ENCODE measurements at regions not wholly inside any gene's neighbourhood (a gene's known extent, or its start where the extent isn't known, plus 50 kb on each side); places are given as distances from the start of the nearest gene placed in this dataset.

DNA sequence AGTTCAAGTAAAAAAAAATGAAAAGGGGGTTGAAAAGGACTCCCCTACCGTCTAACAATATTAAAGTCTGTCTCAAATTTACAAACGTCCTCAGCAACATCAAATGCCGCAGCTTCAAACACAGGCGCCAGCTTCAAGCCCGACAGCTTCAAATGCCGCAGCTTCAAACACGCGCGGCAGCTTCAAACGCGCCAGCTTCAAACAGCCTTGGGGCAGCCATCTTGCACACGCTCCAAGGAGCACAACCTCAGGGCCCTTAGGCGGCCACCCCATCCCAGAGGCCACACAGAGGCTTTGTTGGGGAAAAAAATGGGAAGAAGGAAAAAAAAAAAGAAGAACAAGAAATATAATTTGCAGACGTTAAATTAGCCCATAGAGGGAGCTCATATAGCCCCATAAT lies 244.4 kb upstream of the VRK2 start:
- Mint-ChIP-seq H3K9me3 (peaks cover 6% of the 10 kb centered on the region), H3K27me3 (ENCODE audit: low read depth) (no peaks in the 10 kb centered on the region), H3K4me1 (ENCODE audit: low read depth) (no peaks in the 10 kb centered on the region), H3K36me3 (ENCODE audit: low read depth) (no peaks in the 10 kb centered on the region), H3K27ac (no peak overlapping the region), H3K4me3 (no peak overlapping the region)
- DNase-seq (ENCODE audit: low spot score) = no peak

DNA sequence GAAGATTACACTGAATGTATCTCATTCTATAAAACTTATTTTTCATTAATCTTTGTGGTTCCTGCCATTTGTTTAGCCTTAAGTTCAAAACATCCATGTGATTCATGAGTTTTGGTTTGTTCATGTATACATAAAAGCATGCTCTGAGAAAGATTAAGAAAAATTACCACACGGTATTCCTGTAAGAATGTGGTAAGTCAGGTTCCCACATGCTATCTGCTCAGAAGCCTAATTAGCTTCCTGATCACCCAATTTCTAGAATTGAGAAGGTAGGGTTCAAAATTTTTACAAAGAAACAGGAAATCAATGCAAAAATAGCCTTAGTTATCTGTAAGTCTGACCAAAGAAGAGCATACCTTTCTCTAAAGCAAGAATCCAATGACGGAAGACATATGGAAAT lies 241.6 kb upstream of the VRK2 start:
- Mint-ChIP-seq H3K27me3 (ENCODE audit: low read depth) (no peaks in the 10 kb centered on the region), H3K27ac (no peak overlapping the region), H3K9me3 (no peaks in the 10 kb centered on the region), H3K36me3 (ENCODE audit: low read depth) (no peaks in the 10 kb centered on the region), H3K4me1 (ENCODE audit: low read depth) (no peaks in the 10 kb centered on the region), H3K4me3 (no peak overlapping the region)
- DNase-seq (ENCODE audit: low spot score) = no peak

DNA sequence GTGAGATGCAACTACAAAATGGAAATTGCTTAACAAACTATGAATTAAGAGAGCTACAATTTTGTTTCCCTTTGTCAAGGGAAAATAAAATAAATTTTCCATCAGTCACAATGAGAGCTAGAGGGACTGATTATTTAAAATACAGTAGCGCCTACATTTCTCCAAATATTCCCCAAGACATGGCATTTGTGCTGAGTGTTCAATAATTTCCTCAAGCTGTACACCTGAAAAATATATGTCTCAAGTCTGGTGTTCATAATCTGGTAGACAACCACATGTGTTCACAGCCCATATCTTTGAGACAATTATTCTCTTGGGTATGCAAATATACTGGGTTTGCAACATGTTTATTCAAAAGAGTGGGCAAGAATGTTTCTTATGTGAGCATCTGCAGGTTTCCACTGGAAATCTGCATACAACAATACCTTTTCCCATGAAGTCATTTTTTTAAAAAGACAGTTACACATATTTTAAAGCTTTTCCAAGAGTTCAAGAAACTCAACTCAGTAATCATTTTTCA lies 240.1 kb upstream of the VRK2 start:
- H3K27ac Mint-ChIP-seq = no peak overlapping the region
- H3K9me3 Mint-ChIP-seq = no peaks in the 10 kb centered on the region
- no peaks in the 10 kb centered on the region for H3K27me3 Mint-ChIP-seq (ENCODE audit: low read depth)
- no peaks in the 10 kb centered on the region for H3K36me3 Mint-ChIP-seq (ENCODE audit: low read depth)
- no peaks in the 10 kb centered on the region for H3K4me1 Mint-ChIP-seq (ENCODE audit: low read depth)
- no peak overlapping the region for H3K4me3 Mint-ChIP-seq
- no peak for DNase-seq (ENCODE audit: low spot score)

DNA sequence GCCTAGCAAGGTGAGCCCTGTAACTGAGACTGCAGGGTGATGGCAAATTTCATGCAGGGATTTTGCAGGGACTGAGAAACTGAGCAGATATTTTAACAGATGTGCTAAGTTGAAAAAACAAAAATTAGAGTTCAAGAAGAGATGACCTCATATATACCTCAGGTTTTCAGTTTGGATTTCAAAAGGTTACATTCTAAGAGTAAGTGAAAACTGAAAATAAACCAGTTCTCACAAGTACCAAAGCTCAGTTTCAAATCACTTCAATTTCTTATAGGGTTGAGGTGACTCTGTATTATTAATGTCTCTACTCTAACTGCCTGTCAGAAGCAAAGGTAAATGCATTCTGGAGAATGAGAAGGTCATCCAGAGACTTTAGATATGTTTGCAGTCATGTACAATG lies 237.4 kb upstream of the VRK2 start:
- Mint-ChIP-seq H3K9me3 (no peaks in the 10 kb centered on the region), H3K27ac (no peak overlapping the region), H3K4me3 (no peak overlapping the region), H3K27me3 (ENCODE audit: low read depth) (no peaks in the 10 kb centered on the region), H3K36me3 (ENCODE audit: low read depth) (no peaks in the 10 kb centered on the region), H3K4me1 (ENCODE audit: low read depth) (no peaks in the 10 kb centered on the region)
- no peak for DNase-seq (ENCODE audit: low spot score)

DNA sequence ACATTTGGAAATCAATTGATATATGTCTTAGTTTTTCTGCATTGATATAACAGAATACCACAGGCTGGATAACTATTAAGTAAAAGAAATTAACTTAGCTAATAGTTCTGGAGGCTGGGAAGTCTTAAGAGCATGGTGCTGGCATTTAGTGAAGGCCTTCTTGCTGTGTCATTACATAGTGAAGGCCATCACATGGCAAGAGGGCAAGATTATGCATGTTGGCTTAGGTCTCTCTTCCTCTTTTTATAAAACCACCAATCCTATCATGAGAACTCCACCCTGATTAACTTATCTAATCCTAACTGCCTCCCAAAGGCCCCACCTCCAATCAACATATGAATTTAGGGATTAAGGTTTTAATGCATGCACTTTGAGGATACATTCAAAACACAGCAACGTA lies 225.5 kb upstream of the VRK2 start:
- no peaks in the 10 kb centered on the region for H3K36me3 Mint-ChIP-seq (ENCODE audit: low read depth)
- no peaks in the 10 kb centered on the region for H3K9me3 Mint-ChIP-seq
- H3K4me3 Mint-ChIP-seq = no peak overlapping the region

DNA sequence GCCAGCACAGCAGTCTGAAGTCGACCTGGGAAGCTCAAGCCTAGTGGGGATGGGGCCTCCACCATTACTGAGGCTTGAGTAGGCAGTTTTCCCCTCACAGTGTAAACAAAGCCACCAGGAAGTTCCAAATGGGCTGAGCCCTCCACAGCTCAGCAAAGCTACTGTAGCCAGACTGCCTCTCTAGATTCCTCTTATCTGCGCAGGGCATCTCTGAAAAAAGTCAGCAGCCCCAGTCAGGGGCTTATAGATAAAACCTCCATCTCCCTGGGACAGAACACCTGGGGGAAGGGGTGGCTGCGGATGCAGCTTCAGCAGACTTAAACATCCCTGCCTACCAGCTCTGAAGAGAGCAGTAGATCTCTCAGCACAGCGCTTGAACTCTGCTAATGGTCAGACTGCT lies 218.4 kb upstream of the VRK2 start:
- peaks cover 4% of the 10 kb centered on the region for H3K9me3 Mint-ChIP-seq
- H3K4me3 Mint-ChIP-seq = no peak overlapping the region
- no peaks in the 10 kb centered on the region for H3K27me3 Mint-ChIP-seq (ENCODE audit: low read depth)
- H3K36me3 Mint-ChIP-seq (ENCODE audit: low read depth) = no peaks in the 10 kb centered on the region
- H3K27ac Mint-ChIP-seq = no peak overlapping the region
- H3K4me1 Mint-ChIP-seq (ENCODE audit: low read depth) = no peaks in the 10 kb centered on the region
- no peak for DNase-seq (ENCODE audit: low spot score)

More for the DNA sequence above, 225.5 kb upstream of the VRK2 start:
- Mint-ChIP-seq H3K27ac (no peak overlapping the region), H3K4me1 (ENCODE audit: low read depth) (no peaks in the 10 kb centered on the region), H3K27me3 (ENCODE audit: low read depth) (no peaks in the 10 kb centered on the region)
- DNase-seq (ENCODE audit: low spot score) = no peak

DNA sequence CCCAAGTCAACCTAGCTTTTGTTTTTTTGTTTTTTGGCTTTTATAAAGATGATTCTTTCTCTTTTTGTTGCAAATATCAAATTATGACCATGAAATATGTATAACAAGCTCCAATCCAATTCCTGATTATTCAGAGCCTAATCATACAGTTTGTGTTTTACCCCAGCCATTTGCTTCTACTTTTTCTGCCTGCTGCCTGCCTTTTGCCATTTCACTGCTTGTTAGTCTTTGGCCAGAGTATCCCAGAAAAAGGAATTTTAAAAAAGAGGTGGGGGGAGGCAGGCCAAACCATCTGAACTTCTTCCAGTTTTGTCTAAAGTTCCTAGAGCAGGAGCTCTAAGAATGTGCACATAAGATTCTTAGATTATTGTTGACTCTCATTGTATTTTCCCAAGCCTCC lies 211.9 kb upstream of the VRK2 start:
- DNase-seq (ENCODE audit: low spot score) = no peak
- no peaks in the 10 kb centered on the region for H3K4me1 Mint-ChIP-seq (ENCODE audit: low read depth)
- no peak overlapping the region for H3K4me3 Mint-ChIP-seq
- H3K36me3 Mint-ChIP-seq (ENCODE audit: low read depth) = no peaks in the 10 kb centered on the region
- H3K27ac Mint-ChIP-seq = no peak overlapping the region
- H3K27me3 Mint-ChIP-seq (ENCODE audit: low read depth) = no peaks in the 10 kb centered on the region
- no peaks in the 10 kb centered on the region for H3K9me3 Mint-ChIP-seq

DNA sequence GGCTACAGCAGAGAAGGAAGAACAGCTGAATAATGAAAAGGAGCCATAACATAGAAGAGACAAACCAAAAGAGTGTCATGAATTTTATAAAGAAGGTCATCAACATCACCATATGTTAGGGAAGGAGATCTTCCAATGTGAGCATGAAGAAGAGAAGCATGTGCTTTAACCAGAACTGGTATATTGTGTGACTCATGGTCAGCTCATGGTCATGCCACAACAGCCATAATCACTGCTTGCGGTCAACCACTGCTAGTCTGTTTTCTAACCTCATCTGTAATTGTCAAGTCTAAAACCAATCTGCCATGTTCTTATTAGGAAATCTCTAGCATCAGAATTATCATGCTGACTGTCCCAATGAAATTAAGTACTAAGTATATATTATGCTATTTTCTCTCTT lies 204.1 kb upstream of the VRK2 start:
- no peaks in the 10 kb centered on the region for H3K27me3 Mint-ChIP-seq (ENCODE audit: low read depth)
- H3K4me3 Mint-ChIP-seq = no peak overlapping the region
- no peaks in the 10 kb centered on the region for H3K36me3 Mint-ChIP-seq (ENCODE audit: low read depth)
- no peak for DNase-seq (ENCODE audit: low spot score)
- H3K27ac Mint-ChIP-seq = no peak overlapping the region
- no peaks in the 10 kb centered on the region for H3K9me3 Mint-ChIP-seq
- no peaks in the 10 kb centered on the region for H3K4me1 Mint-ChIP-seq (ENCODE audit: low read depth)

DNA sequence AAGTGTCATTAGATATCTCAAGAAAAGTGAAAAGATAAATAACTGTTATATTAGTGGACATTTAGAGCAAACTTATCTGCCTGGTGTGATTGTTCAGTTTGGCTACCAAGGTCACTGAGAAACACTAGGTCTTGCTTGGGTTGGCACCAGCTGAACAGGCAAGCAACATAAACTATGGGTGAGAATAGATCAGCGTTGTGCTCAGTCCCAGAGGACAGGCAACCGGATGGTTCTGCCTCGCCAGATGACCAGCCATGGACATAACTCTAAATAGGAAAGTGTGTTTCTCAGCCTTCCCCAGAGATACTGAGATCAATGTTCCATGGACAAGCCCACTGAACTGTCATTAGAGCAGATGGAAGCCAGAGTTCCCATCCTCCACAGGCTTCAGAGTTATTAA lies 203.4 kb upstream of the VRK2 start:
- H3K4me3 Mint-ChIP-seq = no peak overlapping the region
- no peaks in the 10 kb centered on the region for H3K9me3 Mint-ChIP-seq
- H3K36me3 Mint-ChIP-seq (ENCODE audit: low read depth) = no peaks in the 10 kb centered on the region
- no peaks in the 10 kb centered on the region for H3K4me1 Mint-ChIP-seq (ENCODE audit: low read depth)
- H3K27ac Mint-ChIP-seq = no peak overlapping the region
- no peak for DNase-seq (ENCODE audit: low spot score)
- H3K27me3 Mint-ChIP-seq (ENCODE audit: low read depth) = no peaks in the 10 kb centered on the region

DNA sequence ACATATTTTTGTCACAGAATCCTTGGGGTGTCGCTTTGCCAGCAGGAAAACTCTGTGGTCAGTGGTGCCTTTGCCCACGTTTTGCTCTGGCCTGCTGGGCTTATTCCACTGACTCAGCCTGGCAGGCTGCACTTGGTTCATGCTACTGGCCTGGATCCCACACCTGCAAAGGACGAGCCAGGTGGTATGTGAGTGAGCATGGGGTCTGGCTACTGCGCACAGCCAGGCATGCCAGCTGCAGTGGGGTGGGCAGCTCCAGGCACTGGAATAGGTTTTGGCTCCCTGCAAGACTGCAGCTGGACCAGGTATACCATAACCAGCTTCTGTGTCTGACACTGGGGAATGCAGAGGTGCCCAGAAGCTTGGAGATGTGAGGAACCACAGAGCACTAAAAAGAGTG lies 197.9 kb upstream of the VRK2 start:
- Mint-ChIP-seq H3K36me3 (ENCODE audit: low read depth) (no peaks in the 10 kb centered on the region), H3K27me3 (ENCODE audit: low read depth) (no peaks in the 10 kb centered on the region), H3K27ac (no peak overlapping the region), H3K4me1 (ENCODE audit: low read depth) (no peaks in the 10 kb centered on the region), H3K4me3 (no peak overlapping the region), H3K9me3 (no peaks in the 10 kb centered on the region)
- DNase-seq (ENCODE audit: low spot score) = no peak

DNA sequence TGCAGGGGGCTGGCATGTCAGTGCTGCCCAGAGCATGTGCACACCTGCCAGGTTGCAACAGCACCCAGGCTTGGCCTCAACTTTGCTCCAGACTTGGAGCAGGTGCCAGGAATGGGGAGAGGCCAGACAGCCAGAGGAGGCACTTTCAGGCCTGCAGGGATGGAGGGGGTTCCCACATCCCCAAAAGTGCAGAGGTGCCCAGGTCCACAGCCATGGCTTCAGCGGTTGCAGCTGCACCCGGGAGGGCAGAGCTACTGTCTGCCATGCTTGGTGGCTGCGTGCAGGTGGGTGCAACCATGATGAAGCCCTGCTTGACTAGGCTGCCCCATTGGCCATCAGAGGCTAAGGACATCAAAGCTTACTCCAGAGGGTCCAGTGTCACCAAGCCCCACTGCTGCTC lies 196.8 kb upstream of the VRK2 start:
- Mint-ChIP-seq H3K27me3 (ENCODE audit: low read depth) (no peaks in the 10 kb centered on the region), H3K9me3 (no peaks in the 10 kb centered on the region), H3K36me3 (ENCODE audit: low read depth) (no peaks in the 10 kb centered on the region), H3K4me1 (ENCODE audit: low read depth) (no peaks in the 10 kb centered on the region), H3K4me3 (no peak overlapping the region), H3K27ac (no peak overlapping the region)
- no peak for DNase-seq (ENCODE audit: low spot score)

DNA sequence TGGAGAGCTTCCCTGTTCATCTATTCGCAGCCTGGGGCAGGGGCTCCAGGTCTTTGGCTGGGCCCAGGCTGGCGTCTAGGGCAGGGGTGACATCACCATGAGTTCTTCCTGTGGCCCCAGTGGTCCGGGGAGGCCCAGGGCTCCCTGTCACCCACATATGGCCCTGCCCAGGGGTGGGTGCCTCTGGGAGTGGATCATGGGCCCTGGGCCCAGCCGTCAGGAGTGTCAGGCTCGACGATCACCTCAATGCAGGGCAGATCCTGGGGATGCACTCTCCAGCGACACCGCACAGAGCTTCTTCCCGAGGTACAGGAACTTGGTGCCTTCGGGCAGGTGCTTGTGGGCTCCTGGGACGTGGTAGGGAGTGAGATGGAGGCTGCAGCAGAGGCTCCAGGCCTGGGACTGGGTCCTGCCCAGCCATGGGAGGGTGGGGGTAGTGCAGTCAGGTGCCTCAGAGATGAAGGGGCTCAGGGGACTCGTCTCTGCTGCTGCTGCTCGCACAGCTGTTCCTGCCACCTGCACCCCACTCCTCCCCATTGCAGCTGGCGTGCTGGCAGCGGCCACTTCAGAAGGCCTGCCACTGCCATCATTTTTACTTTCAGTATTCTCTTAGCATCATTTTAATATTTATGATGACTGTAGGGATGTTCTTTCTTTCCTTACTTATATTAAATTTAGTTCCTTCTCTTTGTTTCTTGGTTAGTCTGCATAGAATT lies 196.0 kb upstream of the VRK2 start:
- H3K4me1 Mint-ChIP-seq (ENCODE audit: low read depth) = no peaks in the 10 kb centered on the region
- no peaks in the 10 kb centered on the region for H3K36me3 Mint-ChIP-seq (ENCODE audit: low read depth)
- no peak overlapping the region for H3K27ac Mint-ChIP-seq
- H3K27me3 Mint-ChIP-seq (ENCODE audit: low read depth) = no peaks in the 10 kb centered on the region
- H3K4me3 Mint-ChIP-seq = no peak overlapping the region
- DNase-seq (ENCODE audit: low spot score) = no peak
- no peaks in the 10 kb centered on the region for H3K9me3 Mint-ChIP-seq

DNA sequence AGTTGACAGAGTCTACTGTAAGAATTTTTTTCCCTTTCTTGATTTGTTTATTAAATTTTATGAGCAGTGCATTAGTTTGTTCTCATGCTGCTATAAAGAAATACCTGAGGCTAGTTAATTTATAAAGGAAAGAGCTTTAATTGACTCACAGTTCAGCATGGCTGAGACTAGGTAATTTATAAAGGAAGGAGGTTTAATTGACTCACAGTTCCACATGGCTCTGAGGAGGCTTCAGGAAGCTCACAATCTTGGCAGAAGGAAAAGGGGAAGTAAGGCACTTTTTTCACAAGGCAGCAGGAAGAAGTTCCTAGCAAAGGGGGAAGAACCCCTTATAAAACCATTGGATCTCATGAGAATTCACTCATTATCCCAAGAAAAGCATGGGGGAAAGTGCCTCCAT lies 191.4 kb upstream of the VRK2 start:
- Mint-ChIP-seq H3K9me3 (no peaks in the 10 kb centered on the region), H3K4me3 (no peak overlapping the region)

DNA sequence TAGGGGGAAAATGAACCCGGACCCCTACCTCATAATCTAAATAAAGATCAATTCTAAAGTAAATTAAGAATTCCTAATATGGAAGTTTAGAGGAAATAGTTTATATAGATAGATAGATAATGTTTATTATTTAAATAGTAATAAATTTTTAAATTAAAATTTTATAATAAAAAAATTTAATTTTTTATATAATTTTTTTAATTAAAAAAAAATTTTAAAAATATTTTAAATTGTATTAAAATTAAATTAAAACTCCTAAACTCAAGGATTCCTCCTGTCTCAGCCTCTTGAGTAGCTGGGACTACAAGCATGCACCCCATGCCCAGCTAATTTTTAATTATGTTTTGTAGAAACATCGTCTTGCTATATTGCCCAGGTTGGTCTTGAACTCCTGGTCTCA lies 186.9 kb upstream of the VRK2 start:
- H3K4me1 Mint-ChIP-seq (ENCODE audit: low read depth) = no peaks in the 10 kb centered on the region
- H3K9me3 Mint-ChIP-seq = no peaks in the 10 kb centered on the region
- no peaks in the 10 kb centered on the region for H3K27me3 Mint-ChIP-seq (ENCODE audit: low read depth)
- no peak for DNase-seq (ENCODE audit: low spot score)
- H3K36me3 Mint-ChIP-seq (ENCODE audit: low read depth) = no peaks in the 10 kb centered on the region
- no peak overlapping the region for H3K4me3 Mint-ChIP-seq
- H3K27ac Mint-ChIP-seq = no peak overlapping the region

More for the DNA sequence above, 191.4 kb upstream of the VRK2 start:
- Mint-ChIP-seq H3K27me3 (ENCODE audit: low read depth) (no peaks in the 10 kb centered on the region), H3K4me1 (ENCODE audit: low read depth) (no peaks in the 10 kb centered on the region), H3K36me3 (ENCODE audit: low read depth) (no peaks in the 10 kb centered on the region), H3K27ac (no peak overlapping the region)
- no peak for DNase-seq (ENCODE audit: low spot score)

DNA sequence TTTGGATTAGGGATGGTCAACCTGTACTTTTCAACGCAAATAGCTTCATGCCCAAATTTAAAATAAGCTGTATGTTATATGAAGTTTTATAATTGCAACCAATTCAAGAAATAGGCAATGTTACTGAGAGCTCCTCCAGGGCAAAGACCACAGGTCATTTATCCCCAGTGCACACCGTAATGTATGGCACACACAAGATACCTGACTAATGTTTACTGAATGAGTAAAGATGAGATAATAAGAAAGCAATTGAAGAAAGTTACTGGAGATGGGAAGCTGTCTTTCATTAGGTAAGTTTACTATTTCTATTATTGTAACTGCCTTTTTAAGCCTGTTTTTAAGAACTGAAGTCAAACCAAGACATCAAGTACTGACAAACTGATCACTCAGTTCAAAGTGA lies 184.5 kb upstream of the VRK2 start:
- Mint-ChIP-seq H3K27ac (no peak overlapping the region), H3K4me3 (no peak overlapping the region)

More for the DNA sequence above, 184.5 kb upstream of the VRK2 start:
- H3K4me1 Mint-ChIP-seq (ENCODE audit: low read depth) = no peaks in the 10 kb centered on the region
- no peak for DNase-seq (ENCODE audit: low spot score)
- no peaks in the 10 kb centered on the region for H3K9me3 Mint-ChIP-seq
- no peaks in the 10 kb centered on the region for H3K27me3 Mint-ChIP-seq (ENCODE audit: low read depth)
- no peaks in the 10 kb centered on the region for H3K36me3 Mint-ChIP-seq (ENCODE audit: low read depth)

Data from T-helper 2 cell treated with Interferon-gamma antibody and Interleukin-4, amounts not matched to agents 5 μg/mL and 100 μg/mL, for 36 hours (primary cell).